CD4-positive, CD25-positive, alpha-beta regulatory T cell (primary cell): ENCODE measurements at regions not wholly inside any gene's neighbourhood (a gene's known extent, or its start where the extent isn't known, plus 50 kb on each side); places are given as distances from the start of the nearest gene placed in this dataset.
A peak's percentile ranks its signal among the peaks of the same experiment; 100 is the strongest.

Experiments used
- ATAC-seq, 2 donors: fragments of 150-1000 bp; cut with Tn5 transposase; one replicate each; pipeline ENCODE4 v1.10.0; 2021; ENCODE audit warnings: low read depth in 2 of 2, moderate number of reproducible peaks in 2 of 2, moderate library complexity in 1 of 2
- DNase-seq, 3 donors: peaks; one replicate each; pipeline versions ENCODE4 v3.0.0 to v3.0.0-alpha.2; 2012 to 2022; ENCODE audit warnings: mixed read lengths in 1 of 3
- H3K27ac ChIP-seq: one replicate; pipeline ENCODE4 v1.7.0; 2013; ENCODE audit warnings: mild to moderate bottlenecking, low read length; ENCODE audit not compliant: insufficient read depth, poor library complexity, severe bottlenecking
- H3K27me3 ChIP-seq: one replicate; pipeline ENCODE4 v1.7.0; 2013; ENCODE audit warnings: low read length; ENCODE audit not compliant: control insufficient read depth, insufficient read depth
- H3K36me3 ChIP-seq: one replicate; pipeline ENCODE4 v1.7.0; 2013; ENCODE audit warnings: mild to moderate bottlenecking, low read length, moderate library complexity; ENCODE audit not compliant: control insufficient read depth, insufficient read depth
- H3K4me1 ChIP-seq: 2 replicates; pipeline ENCODE4 v1.7.0; 2013; ENCODE audit warnings: mild to moderate bottlenecking, low read length; ENCODE audit not compliant: insufficient read depth, control insufficient read depth, poor library complexity, severe bottlenecking
- H3K4me3 ChIP-seq: one replicate; pipeline ENCODE4 v1.7.0; 2013; ENCODE audit warnings: low read depth, mild to moderate bottlenecking, low read length, moderate library complexity
- H3K9me3 ChIP-seq, 2 experiments: 1 replicate in 1 of 2; 2 replicates in 1 of 2; pipeline ENCODE4 v1.7.0; 2013; ENCODE audit warnings: low read length in 2 of 2, mild to moderate bottlenecking in 1 of 2, moderate library complexity in 1 of 2; ENCODE audit not compliant: control insufficient read depth in 2 of 2
- H3K27ac Mint-ChIP-seq, 3 donors: one replicate each; pipeline ENCODE4 v1.8.0; 2020 to 2022; ENCODE audit warnings: mild to moderate bottlenecking in 3 of 3, mixed read lengths in 3 of 3, moderate library complexity in 2 of 3
- H3K27me3 Mint-ChIP-seq: one replicate; pipeline ENCODE4 v1.8.0; 2022; ENCODE audit warnings: mild to moderate bottlenecking, mixed read lengths
- H3K36me3 Mint-ChIP-seq: one replicate; pipeline ENCODE4 v1.8.0; 2020; ENCODE audit warnings: mixed read lengths
- H3K4me1 Mint-ChIP-seq, 4 donors: one replicate each; pipeline ENCODE4 v1.8.0; 2020 to 2022; ENCODE audit warnings: mixed read lengths in 4 of 4, mild to moderate bottlenecking in 1 of 4
- H3K4me3 Mint-ChIP-seq, 4 donors: one replicate each; pipeline ENCODE4 v1.8.0; 2020 to 2022; ENCODE audit warnings: mild to moderate bottlenecking in 4 of 4, mixed read lengths in 4 of 4, moderate library complexity in 3 of 4
- H3K9me3 Mint-ChIP-seq, 7 donors: one replicate each; pipeline ENCODE4 v1.8.0; 2020 to 2022; ENCODE audit warnings: mixed read lengths in 7 of 7, mild to moderate bottlenecking in 3 of 7, moderate library complexity in 2 of 7

DNA sequence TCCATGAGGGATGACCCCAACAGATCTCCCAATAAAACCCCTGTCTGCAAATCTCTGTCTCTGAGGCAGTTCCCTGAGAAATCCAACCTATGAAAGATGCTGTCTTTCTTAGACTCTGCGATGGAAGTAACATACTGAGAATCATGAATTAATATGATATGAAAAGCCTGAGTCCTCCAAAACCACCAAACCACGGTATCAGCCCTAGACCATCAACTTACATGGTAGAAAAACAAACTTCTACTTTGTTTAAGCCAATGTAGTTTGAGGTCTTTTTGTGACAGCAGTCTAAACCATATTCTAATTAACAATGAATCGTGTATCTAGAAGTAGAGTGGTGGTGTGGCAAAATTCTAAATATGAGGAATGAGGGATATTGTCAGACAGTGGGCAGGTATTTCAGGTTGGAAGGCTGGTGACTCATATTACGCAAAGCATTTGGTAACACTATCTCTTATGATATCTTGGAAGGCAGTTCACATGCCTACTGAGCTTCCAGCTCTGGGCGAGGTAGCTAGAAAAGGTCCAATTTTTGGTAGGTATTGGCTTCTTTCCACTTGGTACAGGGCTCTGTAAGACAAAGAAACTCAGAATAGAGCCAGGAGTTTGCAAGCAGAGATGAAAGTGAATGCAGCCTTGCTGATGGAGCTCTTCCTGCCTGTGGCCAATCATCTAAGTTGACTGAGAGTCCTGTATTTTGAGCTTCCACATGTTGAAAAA is 215.8 kb downstream of the ZFP36L2 start:
- no peak for ATAC-seq

DNA sequence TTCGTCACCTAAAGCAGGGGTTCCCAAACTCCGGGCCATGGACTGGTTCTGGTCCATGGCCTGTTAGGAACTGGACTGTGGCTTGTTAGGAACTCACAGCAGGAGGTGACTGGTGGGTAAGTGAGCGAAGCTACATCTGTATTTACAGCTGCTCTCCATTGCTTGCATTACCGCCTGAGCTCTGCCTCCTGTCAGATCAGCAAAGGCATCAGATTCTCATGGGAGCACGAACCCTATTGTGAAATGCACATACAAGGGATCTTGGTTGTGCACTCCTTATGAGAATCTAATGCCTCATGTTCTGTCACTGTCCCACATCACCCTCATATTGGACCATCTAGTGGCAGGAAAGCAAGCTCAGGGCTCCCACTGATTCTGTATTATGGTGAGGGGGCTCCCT is 217.0 kb downstream of the ZFP36L2 start:
- H3K9me3 ChIP-seq, result no peaks in the 10 kb centered on the region
- H3K4me1 ChIP-seq, result no peaks in the 10 kb centered on the region
- H3K36me3 ChIP-seq, result no peaks in the 10 kb centered on the region
- ATAC-seq (no peak), DNase-seq (no peak)
- no peaks in the 10 kb centered on the region for H3K27me3 ChIP-seq
- Mint-ChIP-seq H3K27ac (no peak overlapping the region), H3K36me3 (peaks cover 10% of the 10 kb centered on the region), H3K4me1 (peaks cover 0 to 5% (median 1%) of the 10 kb centered on the region in 4 donors), H3K9me3 (peaks cover 0 to 8% (median 1%) of the 10 kb centered on the region in 7 donors), H3K27me3 (peaks cover 6% of the 10 kb centered on the region), H3K4me3 (no peak overlapping the region)
- H3K4me3 ChIP-seq, result no peak overlapping the region
- no peak overlapping the region for H3K27ac ChIP-seq

More for the DNA sequence above, 215.8 kb downstream of the ZFP36L2 start:
- Mint-ChIP-seq H3K4me1 (peaks cover 0 to 5% (median 1%) of the 10 kb centered on the region in 4 donors), H3K9me3 (peaks cover 0 to 8% (median 1%) of the 10 kb centered on the region in 7 donors), H3K4me3 (no peak overlapping the region), H3K36me3 (peaks cover 10% of the 10 kb centered on the region), H3K27ac (no peak overlapping the region), H3K27me3 (peaks cover 11% of the 10 kb centered on the region)
- Histone ChIP-seq H3K4me3 (no peak overlapping the region), H3K36me3 (no peaks in the 10 kb centered on the region), H3K9me3 (no peaks in the 10 kb centered on the region), H3K4me1 (no peaks in the 10 kb centered on the region), H3K27ac (no peak overlapping the region), H3K27me3 (peaks cover 2% of the 10 kb centered on the region)
- DNase-seq, result peak in 1 of 3 donors; percentile 4

GRCh38 chr2:43008388-43008787 is 216.0 kb upstream of the HAAO start:
- no peaks in the 10 kb centered on the region for H3K27me3 ChIP-seq
- H3K36me3 ChIP-seq, result no peaks in the 10 kb centered on the region
- no peak for ATAC-seq
- H3K36me3 Mint-ChIP-seq, result peaks cover 10% of the 10 kb centered on the region
- H3K4me3 Mint-ChIP-seq, result no peak overlapping the region
- no peak overlapping the region for H3K27ac Mint-ChIP-seq
- H3K4me1 Mint-ChIP-seq, result peaks cover 0 to 4% (median 1%) of the 10 kb centered on the region in 4 donors
- H3K4me3 ChIP-seq, result no peak overlapping the region
- no peak overlapping the region for H3K27ac ChIP-seq
- no peaks in the 10 kb centered on the region for H3K9me3 ChIP-seq
- no peaks in the 10 kb centered on the region for H3K4me1 ChIP-seq
- peaks cover 0 to 8% (median 1%) of the 10 kb centered on the region in 7 donors for H3K9me3 Mint-ChIP-seq
- H3K27me3 Mint-ChIP-seq, result peaks cover 6% of the 10 kb centered on the region
- DNase-seq, result no peak

- H3K27me3 Mint-ChIP-seq, result peaks cover 6% of the 10 kb centered on the region
These were observed 215.5 kb upstream of the HAAO start for GRCh38 chr2:43007901-43008300.

DNA sequence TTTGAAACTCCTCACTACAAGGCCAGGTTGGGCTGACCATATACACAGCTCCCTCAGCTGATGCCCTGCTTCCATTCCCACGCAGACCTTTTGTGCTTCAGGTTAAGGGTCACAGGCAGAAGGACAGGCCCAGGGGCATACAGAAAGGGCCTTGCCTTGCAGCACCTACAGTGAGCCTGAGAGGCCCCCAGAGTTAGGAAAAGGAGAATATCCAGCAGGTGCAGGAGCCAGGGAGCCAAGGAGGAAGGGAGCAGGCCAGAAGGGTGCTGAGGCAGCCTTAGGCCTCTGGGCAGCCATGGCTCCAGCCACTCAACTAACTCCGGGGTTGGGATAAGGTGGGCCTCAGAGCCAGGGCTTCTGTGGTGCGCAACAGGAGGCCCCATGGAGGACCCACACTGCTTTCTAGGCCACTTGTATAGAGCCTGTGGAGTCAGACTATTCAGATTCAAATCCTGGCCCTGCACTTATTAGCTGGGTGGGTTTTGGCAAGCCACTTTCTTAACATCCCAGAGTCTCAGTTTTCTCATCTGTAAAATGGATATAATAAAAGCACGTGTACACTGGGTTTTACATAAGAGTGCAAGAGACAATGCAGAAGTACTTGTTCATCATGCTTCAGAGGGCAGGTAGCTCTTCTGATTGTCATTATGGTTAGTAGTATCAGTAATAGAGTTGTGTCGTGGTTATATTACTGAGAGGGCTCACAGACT is 214.6 kb upstream of the HAAO start:
- Histone ChIP-seq H3K36me3 (no peaks in the 10 kb centered on the region), H3K9me3 (no peaks in the 10 kb centered on the region), H3K4me3 (no peak overlapping the region), H3K27me3 (no peaks in the 10 kb centered on the region), H3K27ac (no peak overlapping the region), H3K4me1 (no peaks in the 10 kb centered on the region)
- H3K27me3 Mint-ChIP-seq, result peaks cover 6% of the 10 kb centered on the region
- peaks cover 0 to 8% (median 1%) of the 10 kb centered on the region in 7 donors for H3K9me3 Mint-ChIP-seq
- H3K36me3 Mint-ChIP-seq, result peaks cover 10% of the 10 kb centered on the region
- no peak for ATAC-seq
- no peak for DNase-seq
- H3K4me1 Mint-ChIP-seq, result peaks cover 0 to 2% (median 0%) of the 10 kb centered on the region in 4 donors
- no peak overlapping the region for H3K4me3 Mint-ChIP-seq
- H3K27ac Mint-ChIP-seq, result no peak overlapping the region

More at GRCh38 chr2:43007901-43008300, 215.5 kb upstream of the HAAO start:
- H3K36me3 Mint-ChIP-seq, result peaks cover 10% of the 10 kb centered on the region
- H3K27ac ChIP-seq, result no peak overlapping the region
- no peak overlapping the region for H3K4me3 ChIP-seq
- H3K4me1 ChIP-seq, result no peaks in the 10 kb centered on the region
- no peaks in the 10 kb centered on the region for H3K36me3 ChIP-seq
- ATAC-seq, result no peak
- peaks cover 0 to 2% (median 0%) of the 10 kb centered on the region in 4 donors for H3K4me1 Mint-ChIP-seq
- H3K4me3 Mint-ChIP-seq, result no peak overlapping the region
- no peak for DNase-seq
- H3K9me3 Mint-ChIP-seq, result peaks cover 0 to 8% (median 1%) of the 10 kb centered on the region in 7 donors
- no peaks in the 10 kb centered on the region for H3K27me3 ChIP-seq
- H3K27ac Mint-ChIP-seq, result no peak overlapping the region
- no peaks in the 10 kb centered on the region for H3K9me3 ChIP-seq

DNA sequence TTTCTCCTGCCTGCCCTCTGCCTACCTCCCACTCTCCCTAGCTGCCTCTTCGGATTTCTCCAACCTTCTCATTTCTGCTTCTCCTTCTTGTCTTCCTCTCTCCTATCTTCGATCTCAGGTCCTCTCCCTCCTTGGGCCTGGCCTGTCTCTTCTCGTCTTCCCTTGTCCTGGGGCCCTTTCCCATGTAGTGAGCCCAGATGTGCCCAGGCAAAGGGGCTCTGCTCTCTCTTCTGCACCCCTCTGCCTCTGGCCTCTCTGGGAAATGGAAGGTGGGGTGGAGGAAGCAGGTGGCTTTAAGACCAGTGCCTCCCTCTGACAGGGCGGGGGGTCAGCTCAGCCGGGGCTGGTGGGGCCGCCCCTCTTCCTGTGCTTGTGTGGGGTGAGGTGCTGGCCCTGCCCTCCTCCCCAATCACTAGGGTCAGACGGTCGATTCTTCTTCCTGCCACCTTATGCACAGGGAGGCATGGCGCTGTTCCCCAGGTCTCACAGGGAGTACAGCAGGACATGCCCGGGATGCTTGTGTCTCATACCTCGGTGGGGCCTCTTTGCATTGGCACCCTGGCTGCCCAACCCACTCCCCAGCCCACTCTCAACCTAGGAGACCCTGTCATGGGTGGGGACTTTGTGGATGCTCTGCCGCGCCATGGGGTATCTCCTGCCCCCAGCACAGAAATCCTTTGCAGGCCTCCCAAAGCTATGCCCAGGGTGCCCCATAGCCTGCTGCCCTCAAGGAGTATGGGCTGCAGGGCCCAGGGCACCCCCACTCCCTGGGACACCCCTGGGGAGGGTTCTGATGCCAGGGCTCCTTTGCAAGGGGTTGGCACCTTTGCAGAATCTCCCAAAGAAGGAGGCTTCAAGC is 213.8 kb upstream of the HAAO start:
- ATAC-seq (no peak), DNase-seq (no peak)
- Mint-ChIP-seq H3K9me3 (peaks cover 0 to 8% (median 2%) of the 10 kb centered on the region in 7 donors), H3K36me3 (peaks cover 10% of the 10 kb centered on the region), H3K4me3 (no peak overlapping the region), H3K27me3 (peaks cover 6% of the 10 kb centered on the region), H3K4me1 (peaks cover 0 to 2% (median 0%) of the 10 kb centered on the region in 4 donors), H3K27ac (no peak overlapping the region)
- Histone ChIP-seq H3K27ac (no peak overlapping the region), H3K4me3 (no peak overlapping the region), H3K9me3 (no peaks in the 10 kb centered on the region), H3K27me3 (no peaks in the 10 kb centered on the region), H3K36me3 (no peaks in the 10 kb centered on the region), H3K4me1 (no peaks in the 10 kb centered on the region)

GRCh38 chr2:43005245-43005974 is 213.0 kb upstream of the HAAO start:
- Histone ChIP-seq H3K9me3 (no peaks in the 10 kb centered on the region), H3K4me1 (no peaks in the 10 kb centered on the region), H3K4me3 (no peak overlapping the region), H3K27me3 (no peaks in the 10 kb centered on the region), H3K36me3 (no peaks in the 10 kb centered on the region), H3K27ac (no peak overlapping the region)
- Mint-ChIP-seq H3K9me3 (peaks cover 0 to 8% (median 3%) of the 10 kb centered on the region in 7 donors), H3K27me3 (peaks cover 6% of the 10 kb centered on the region), H3K36me3 (peaks cover 10% of the 10 kb centered on the region), H3K27ac (no peak overlapping the region), H3K4me3 (no peak overlapping the region), H3K4me1 (peaks cover 0 to 2% (median 0%) of the 10 kb centered on the region in 4 donors)
- DNase-seq (no peak), ATAC-seq (no peak)
